Fibroblast of the conjunctiva (primary cell): ENCODE measurements at regions not wholly inside any gene's neighbourhood (a gene's known extent, or its start where the extent isn't known, plus 50 kb on each side); places are given as distances from the start of the nearest gene placed in this dataset.

Source experiments
- DNase-seq: peaks from one replicate; pipeline ENCODE4 v3.0.0-alpha.2; 2010; ENCODE audit warnings: low read depth

DNA sequence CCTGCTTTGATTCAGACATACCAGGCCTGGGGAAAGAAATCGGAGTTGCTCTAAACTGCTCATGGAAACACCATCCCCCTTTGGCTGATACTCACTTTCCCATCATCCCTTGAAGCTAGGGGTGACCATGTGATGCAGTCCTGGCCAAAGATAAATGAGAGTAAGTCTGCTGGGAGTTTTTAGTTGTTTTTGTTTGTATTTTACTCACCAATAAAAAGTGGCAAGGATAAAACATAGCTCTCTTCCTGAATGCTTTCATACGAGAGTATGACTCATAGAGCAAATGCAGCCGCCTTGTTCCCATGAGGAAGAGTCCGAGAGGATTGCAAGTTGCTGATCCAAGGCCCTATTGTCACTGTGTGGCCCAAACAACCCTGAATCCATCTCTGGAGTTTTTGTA, 126.4 kb upstream of the TMEM132C start:
- no peak for DNase-seq

DNA sequence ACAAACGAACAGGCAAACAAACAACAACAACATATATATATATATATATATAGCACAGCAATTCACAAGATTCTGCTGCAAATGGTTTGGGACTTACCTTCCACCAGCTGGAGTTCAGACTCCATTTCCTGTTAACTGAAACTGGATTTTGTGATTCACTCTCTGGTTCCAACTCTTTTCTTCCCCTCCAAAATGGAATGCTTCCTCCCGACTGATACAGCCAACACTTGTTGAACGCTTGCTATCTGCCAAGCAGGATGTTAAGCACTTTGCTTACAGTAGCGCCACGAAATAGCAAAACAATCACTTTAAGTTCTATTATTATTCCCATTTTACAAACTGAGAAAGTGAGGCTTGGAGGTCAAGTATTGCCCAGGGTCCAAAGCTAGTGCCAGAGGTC, 116.0 kb upstream of the TMEM132C start:
- DNase-seq: no peak

DNA sequence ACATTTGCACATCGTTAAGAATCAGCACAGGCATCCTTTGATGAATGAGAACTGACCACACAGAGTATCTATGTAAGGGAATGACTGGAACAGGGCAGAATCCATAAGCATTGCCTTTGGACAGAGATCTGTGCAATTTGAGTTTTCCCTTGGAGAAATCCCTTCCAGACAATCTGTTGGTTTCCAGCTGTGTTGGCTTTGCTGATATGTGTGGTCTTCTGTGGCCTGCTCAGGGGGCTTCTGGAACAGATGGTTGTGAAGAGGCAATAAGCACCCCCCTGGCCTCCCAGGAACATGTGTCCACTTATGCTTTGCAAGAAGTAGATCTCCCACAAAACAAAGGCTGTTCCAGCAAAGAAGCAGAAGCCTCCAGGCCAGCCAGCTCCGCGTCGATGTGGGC, 111.4 kb upstream of the TMEM132C start:
- no peak for DNase-seq

DNA sequence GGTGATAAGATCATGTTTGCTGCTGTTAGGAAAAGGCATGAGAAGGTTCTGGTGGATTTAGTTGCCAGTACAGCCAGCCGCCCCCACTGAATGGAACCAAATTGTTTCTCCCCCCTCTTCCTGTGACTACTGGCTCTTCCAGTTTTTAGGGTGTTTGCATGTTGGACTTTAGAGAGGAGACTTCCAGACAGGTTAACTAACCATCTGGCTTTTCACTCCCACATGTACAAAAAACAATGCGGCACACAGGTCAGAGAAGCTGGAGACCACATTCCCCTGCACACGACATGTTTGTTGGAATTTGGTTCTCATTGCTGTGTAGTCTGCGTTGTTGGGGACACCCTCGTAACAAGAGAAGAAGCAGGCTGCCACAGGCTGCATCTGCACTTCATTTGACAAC, 103.9 kb upstream of the TMEM132C start:
- no peak for DNase-seq

DNA sequence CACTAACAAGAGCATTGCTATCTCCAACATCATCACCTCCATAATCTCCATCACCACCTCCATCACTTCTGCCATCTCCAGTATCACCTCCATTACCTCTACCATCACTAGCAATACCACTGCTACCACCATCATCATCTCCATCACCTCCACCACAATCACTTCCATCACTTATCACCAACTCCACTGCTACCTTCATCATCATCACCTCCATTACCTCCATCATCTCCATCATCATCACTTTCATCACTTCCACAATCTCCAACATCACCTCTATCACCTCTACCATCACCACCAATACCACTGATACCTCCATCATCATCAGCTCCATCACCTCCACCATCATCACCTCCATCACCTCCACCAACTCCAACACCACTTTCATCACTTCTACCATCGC, 102.4 kb upstream of the TMEM132C start:
- DNase-seq: no peak

DNA sequence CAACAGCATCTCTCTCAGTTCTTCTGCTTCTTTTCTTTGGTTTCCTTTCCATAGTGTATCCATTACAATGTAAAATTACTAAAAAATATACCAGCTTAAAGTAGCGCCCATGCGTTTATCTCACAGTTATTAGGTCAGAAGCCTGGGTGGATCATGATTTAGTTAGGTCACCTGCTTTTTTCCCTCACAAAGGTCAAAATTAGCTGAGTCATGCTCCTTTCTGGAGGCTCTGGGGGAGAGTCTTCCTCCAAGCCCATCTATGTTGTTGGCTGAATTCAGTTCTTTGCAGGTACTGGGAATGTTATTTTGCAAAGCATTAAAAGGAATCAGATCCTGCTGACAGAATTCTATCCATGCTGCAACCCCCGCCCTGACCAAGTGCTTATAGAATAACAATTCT, 101.6 kb upstream of the TMEM132C start:
- no peak for DNase-seq

DNA sequence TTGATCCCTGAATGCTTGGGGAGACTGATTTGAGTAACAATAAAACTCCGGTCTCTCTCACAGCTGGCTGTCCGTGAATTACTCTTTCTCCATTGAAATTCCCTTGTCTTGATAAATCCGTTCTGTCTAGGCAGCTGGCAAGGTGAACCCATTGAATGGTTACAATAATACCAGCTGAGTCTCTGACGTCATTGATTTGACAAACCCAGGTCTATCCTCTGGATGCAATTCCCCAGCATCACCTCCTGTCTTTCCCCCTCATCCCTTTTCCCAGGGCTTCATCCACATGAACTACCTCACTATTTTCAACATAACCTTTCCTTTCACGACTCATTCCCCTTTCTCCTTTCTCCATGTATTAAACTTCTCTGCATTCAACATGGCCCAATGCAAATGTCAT, 98.7 kb upstream of the TMEM132C start:
- DNase-seq: no peak

GRCh38 chr12:128170181-128170580, 96.8 kb upstream of the TMEM132C start:
- no peak for DNase-seq

DNA sequence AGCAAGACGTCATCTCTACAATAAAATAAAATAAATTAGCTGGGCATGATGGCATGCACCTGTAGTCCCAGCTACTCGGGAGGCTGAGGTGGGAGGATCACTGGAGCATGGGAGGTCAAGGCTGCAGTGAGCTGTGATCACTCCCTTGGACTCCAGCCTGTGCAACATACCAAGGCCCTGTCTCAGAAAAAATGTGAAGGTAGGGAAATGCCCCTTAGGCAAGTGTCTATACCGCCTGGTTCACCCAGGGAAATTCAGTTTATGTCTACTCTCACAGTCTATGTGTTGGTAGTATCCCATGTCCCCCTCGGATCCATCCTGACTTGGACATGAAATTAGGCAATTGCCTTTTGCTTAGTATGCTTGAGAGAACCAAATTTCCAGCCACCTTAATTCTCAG, 88.4 kb upstream of the TMEM132C start:
- DNase-seq: no peak

- no peak for DNase-seq
Observed at GRCh38 chr12:128178966-128179365, 88.0 kb upstream of the TMEM132C start.

- no peak for DNase-seq
Observed at GRCh38 chr12:128180166-128180565, 86.8 kb upstream of the TMEM132C start.

DNA sequence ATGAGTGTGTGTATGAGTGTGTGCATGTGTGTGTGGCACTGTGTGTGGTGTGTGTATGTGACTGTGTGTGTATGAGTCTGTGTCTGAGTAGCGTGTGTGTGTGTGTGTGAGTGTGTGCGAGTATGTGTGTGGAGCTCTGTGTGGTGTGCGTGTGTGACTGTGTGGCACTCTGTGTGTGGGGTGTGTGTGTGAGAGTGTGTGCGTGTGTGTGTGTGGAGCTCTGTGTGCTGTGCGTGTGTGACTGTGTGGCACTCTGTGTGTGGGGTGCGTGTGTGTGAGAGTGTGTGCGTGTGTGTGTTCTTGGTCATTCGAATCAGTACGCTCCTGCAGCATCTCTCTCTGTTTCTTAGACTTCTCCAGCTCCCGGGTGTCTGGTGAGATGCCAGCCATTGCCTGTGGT, 76.9 kb upstream of the TMEM132C start:
- DNase-seq: no peak

- DNase-seq: no peak
Observed at GRCh38 chr12:128190614-128191013, 76.4 kb upstream of the TMEM132C start.

DNA sequence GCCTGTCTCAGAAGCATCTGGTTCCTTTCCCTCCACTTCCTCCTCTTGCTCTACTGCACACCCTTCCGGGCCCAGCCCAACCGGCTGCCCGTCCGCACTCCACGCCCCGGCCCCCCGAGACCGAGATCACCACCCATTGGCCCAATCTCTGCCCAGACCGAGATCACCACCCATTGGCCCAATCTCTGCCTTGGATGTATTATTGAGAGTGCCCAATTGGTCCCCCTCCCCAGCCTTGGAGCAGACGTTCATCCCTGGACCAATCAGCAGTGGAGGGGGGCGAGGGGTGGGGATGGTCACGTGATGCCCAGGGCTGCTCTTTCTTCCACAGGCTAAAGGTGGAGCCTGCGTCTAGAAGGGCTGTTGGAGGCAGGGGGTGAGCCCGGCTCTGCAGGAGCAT, 75.6 kb upstream of the TMEM132C start:
- no peak for DNase-seq

- DNase-seq: no peak
Observed at GRCh38 chr12:128204711-128205110, 62.3 kb upstream of the TMEM132C start.

GRCh38 chr12:128205145-128205544, 61.8 kb upstream of the TMEM132C start:
- DNase-seq: no peak

- no peak for DNase-seq
Observed at GRCh38 chr12:128205758-128206157, 61.2 kb upstream of the TMEM132C start.
